ENCODE measurements at regions not wholly inside any gene's neighbourhood (a gene's known extent, or its start where the extent isn't known, plus 50 kb on each side); places are given as distances from the start of the nearest gene placed in this dataset.

GRCh38 chr4:19146038-19146437 lies 1105.7 kb upstream of the SLIT2 start:
- Histone ChIP-seq H3K27ac (no peak overlapping the region), H3K27me3 (no peaks in the 10 kb centered on the region), H3K4me3 (no peak overlapping the region), H3K9me3 (no peaks in the 10 kb centered on the region), H3K36me3 (ENCODE audit: low read depth, missing control alignments) (no peaks in the 10 kb centered on the region), H3K4me1 (no peaks in the 10 kb centered on the region)
- intact Hi-C loops (cut with DNase I; ENCODE audit: low total_unique reads): no loop called here
- TF ChIP-seq, protein P1, sequence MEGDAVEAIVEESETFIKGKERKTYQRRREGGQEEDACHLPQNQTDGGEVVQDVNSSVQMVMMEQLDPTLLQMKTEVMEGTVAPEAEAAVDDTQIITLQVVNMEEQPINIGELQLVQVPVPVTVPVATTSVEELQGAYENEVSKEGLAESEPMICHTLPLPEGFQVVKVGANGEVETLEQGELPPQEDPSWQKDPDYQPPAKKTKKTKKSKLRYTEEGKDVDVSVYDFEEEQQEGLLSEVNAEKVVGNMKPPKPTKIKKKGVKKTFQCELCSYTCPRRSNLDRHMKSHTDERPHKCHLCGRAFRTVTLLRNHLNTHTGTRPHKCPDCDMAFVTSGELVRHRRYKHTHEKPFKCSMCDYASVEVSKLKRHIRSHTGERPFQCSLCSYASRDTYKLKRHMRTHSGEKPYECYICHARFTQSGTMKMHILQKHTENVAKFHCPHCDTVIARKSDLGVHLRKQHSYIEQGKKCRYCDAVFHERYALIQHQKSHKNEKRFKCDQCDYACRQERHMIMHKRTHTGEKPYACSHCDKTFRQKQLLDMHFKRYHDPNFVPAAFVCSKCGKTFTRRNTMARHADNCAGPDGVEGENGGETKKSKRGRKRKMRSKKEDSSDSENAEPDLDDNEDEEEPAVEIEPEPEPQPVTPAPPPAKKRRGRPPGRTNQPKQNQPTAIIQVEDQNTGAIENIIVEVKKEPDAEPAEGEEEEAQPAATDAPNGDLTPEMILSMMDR (IDR thresholded peaks at IDR 0.05): no peak
- TF ChIP-seq POLR2A (IDR thresholded peaks at IDR 0.05): no peak
- no peak for DNase-seq
- WGBS, 2 donors: 89 to 90% methylated on average over 3 of the region's 3 CpGs

DNA sequence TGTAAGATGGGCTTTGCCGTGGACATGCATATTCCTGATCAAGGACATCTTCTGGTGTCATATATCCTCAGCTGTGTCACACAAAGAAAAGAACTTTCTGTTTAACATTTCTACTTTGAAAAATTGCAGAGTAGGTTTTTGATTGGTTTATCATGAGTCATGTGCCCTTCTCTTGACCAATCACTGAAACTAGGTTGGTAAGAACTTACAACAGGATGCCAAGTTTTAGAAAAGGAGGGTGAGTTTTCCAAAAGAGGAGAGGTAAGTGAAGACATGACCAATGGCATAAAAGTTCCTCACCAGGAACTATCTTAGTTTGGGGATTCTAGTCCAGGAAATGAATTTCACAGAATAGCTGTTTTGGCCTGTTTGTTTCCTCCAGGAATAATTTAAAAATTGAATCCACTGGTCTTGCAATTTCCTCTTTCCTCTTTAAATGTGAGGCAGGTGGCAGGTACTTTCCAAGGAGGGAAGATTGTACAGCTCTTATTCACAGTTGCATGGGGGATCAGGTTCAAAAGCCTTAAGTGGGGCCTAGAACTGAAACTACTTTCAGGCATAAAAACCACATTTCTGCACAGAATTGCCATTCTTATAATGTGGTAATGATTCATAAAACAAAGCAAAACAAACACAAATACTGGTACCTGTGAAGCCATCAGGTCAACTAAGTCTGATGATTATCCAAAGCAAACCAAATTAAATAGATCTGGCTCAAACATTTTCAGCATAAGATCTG lies 1114.5 kb upstream of the LCORL start:
- Histone ChIP-seq H3K36me3 (ENCODE audit: low read depth, missing control alignments) (no peaks in the 10 kb centered on the region), H3K9me3 (no peaks in the 10 kb centered on the region), H3K4me3 (no peak overlapping the region), H3K27me3 (no peaks in the 10 kb centered on the region), H3K4me1 (no peaks in the 10 kb centered on the region), H3K27ac (no peak overlapping the region)
- 84 to 87% methylated on average over 1 of the region's 1 CpG for WGBS, 2 donors
- intact Hi-C loops (cut with DNase I; ENCODE audit: low total_unique reads): no loop called here
- no peak for TF ChIP-seq POLR2A (IDR thresholded peaks at IDR 0.05)
- TF ChIP-seq, protein P1 (IDR thresholded peaks at IDR 0.05): no peak
- DNase-seq: no peak

DNA sequence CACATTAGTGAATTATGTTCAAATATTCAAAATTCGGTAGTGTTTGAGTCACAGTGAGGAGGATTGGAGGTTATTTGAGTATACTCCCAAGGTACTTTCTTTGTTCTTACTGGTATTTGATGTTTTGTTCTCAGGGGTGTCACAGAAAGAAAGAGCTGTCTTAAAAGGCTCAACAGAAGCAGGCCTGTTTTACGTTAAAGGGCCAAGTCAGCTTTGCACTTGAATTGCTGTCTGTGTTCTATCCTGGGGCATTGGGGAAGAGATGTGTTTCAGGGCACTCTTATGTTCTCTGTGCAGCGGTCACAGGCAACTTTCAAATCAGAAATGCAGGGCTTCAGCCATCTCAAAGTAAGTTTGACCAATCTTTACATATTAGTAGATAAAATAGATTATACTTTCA lies 1113.1 kb upstream of the LCORL start:
- TF ChIP-seq, protein P1 (IDR thresholded peaks at IDR 0.05): no peak
- TF ChIP-seq POLR2A (IDR thresholded peaks at IDR 0.05): no peak
- intact Hi-C loops (cut with DNase I; ENCODE audit: low total_unique reads): no loop called here
- H3K4me3 ChIP-seq: no peak overlapping the region
- no peak overlapping the region for H3K27ac ChIP-seq
- no peak for DNase-seq
- H3K27me3 ChIP-seq: no peaks in the 10 kb centered on the region
- no peaks in the 10 kb centered on the region for H3K9me3 ChIP-seq
- H3K4me1 ChIP-seq: no peaks in the 10 kb centered on the region
- WGBS, 2 donors: 73 to 78% methylated on average over 3 of the region's 3 CpGs
- H3K36me3 ChIP-seq (ENCODE audit: low read depth, missing control alignments): no peaks in the 10 kb centered on the region

- Histone ChIP-seq H3K27me3 (no peaks in the 10 kb centered on the region), H3K4me1 (no peaks in the 10 kb centered on the region), H3K9me3 (no peaks in the 10 kb centered on the region), H3K36me3 (ENCODE audit: low read depth, missing control alignments) (no peaks in the 10 kb centered on the region), H3K27ac (no peak overlapping the region), H3K4me3 (no peak overlapping the region)
- no peak for DNase-seq
- intact Hi-C loops (cut with DNase I; ENCODE audit: low total_unique reads): no loop called here
- TF ChIP-seq, protein P1 (IDR thresholded peaks at IDR 0.05): no peak
- no peak for TF ChIP-seq POLR2A (IDR thresholded peaks at IDR 0.05)
- WGBS, 2 donors: 74 to 78% methylated on average over 1 of the region's 1 CpG
These were observed 1111.8 kb upstream of the LCORL start for GRCh38 chr4:19133315-19133714.

- Histone ChIP-seq H3K9me3 (no peaks in the 10 kb centered on the region), H3K4me1 (no peaks in the 10 kb centered on the region), H3K27ac (no peak overlapping the region), H3K36me3 (ENCODE audit: low read depth, missing control alignments) (no peaks in the 10 kb centered on the region), H3K4me3 (no peak overlapping the region), H3K27me3 (no peaks in the 10 kb centered on the region)
- no peak for DNase-seq
- intact Hi-C loops (cut with DNase I; ENCODE audit: low total_unique reads): no loop called here
- TF ChIP-seq POLR2A (IDR thresholded peaks at IDR 0.05): no peak
- TF ChIP-seq, protein P1 (IDR thresholded peaks at IDR 0.05): no peak
These were observed 1109.3 kb upstream of the LCORL start for GRCh38 chr4:19130866-19131265.

Data from testis (tissue), 2 donors.